Lung (tissue), 11 donors: ENCODE measurements at regions not wholly inside any gene's neighbourhood (a gene's known extent, or its start where the extent isn't known, plus 50 kb on each side); places are given as distances from the start of the nearest gene placed in this dataset.

Source experiments
- ATAC-seq: fragments of 200-7000 bp; cut with Tn5 transposase; one replicate; pipeline ENCODE4 v1.9.1; 2020; ENCODE audit warnings: moderate number of reproducible peaks; ENCODE audit not compliant: insufficient read depth, low FRiP score
- DNase-seq, 3 donors: peaks; one replicate each; pipeline ENCODE4 v3.0.0-alpha.2; 2013 to 2017
- H3K27ac ChIP-seq, 2 donors: one replicate each; pipeline ENCODE4 v1.5.1; 2013; ENCODE audit warnings: mild to moderate bottlenecking in 2 of 2, moderate library complexity in 2 of 2, control low read depth in 1 of 2, inconsistent platforms in 1 of 2, low read depth in 1 of 2, low read length in 1 of 2
- H3K27me3 ChIP-seq, 3 donors: one replicate each; pipeline ENCODE4 v1.5.1; 2013; ENCODE audit warnings: low read length in 2 of 3; ENCODE audit not compliant: control insufficient read depth in 3 of 3, insufficient read depth in 3 of 3
- H3K36me3 ChIP-seq, 4 donors: one replicate each; pipeline ENCODE4 v1.5.1; 2013; ENCODE audit warnings: low read length in 4 of 4, mild to moderate bottlenecking in 1 of 4, moderate library complexity in 1 of 4; ENCODE audit not compliant: control insufficient read depth in 4 of 4, insufficient read depth in 4 of 4
- H3K4me1 ChIP-seq, 5 donors: one replicate each; pipeline ENCODE4 v1.5.1; 2013; ENCODE audit warnings: low read length in 5 of 5, mild to moderate bottlenecking in 2 of 5, moderate library complexity in 1 of 5; ENCODE audit not compliant: control insufficient read depth in 5 of 5, insufficient read depth in 5 of 5
- H3K4me3 ChIP-seq: one replicate; pipeline ENCODE4 v1.5.1; 2013; ENCODE audit warnings: mild to moderate bottlenecking, control low read depth, moderate library complexity
- H3K9ac ChIP-seq, 2 donors: one replicate each; pipeline ENCODE4 v1.5.1; 2013; ENCODE audit warnings: low read length in 2 of 2, control low read depth in 1 of 2; ENCODE audit not compliant: insufficient read depth in 1 of 2
- H3K9me3 ChIP-seq, 4 donors: one replicate each; pipeline ENCODE4 v1.5.1; 2013; ENCODE audit warnings: low read length in 3 of 4, mild to moderate bottlenecking in 1 of 4, moderate library complexity in 1 of 4; ENCODE audit not compliant: control insufficient read depth in 4 of 4, insufficient read depth in 3 of 4
- WGBS, 2 donors: extraction: QIAGEN DNeasy Blood & Tissue Kit; methylation state at CpG; one replicate each; pipeline ENCODE4 v1.1.7; 2013; 5-methylcytosine and 5-hydroxymethylcytosine counted together
- TF ChIP-seq, protein P1 (sequence below): IDR thresholded peaks from 2 replicates; pipeline ENCODE4 v1.5.1; 2012; ENCODE audit warnings: mild to moderate bottlenecking; ENCODE audit errors: control extremely low read depth, extremely low read depth
- donor health status: control.
- donor health status: control.
- donor health status: Bipolar disorder and iron deficiency.
- donor health status: healthy.
- donor health status: DM: yes; HTN: yes; CAD: no.

- H3K36me3 ChIP-seq, result no peaks in the 10 kb centered on the region
- TF ChIP-seq, protein P1, sequence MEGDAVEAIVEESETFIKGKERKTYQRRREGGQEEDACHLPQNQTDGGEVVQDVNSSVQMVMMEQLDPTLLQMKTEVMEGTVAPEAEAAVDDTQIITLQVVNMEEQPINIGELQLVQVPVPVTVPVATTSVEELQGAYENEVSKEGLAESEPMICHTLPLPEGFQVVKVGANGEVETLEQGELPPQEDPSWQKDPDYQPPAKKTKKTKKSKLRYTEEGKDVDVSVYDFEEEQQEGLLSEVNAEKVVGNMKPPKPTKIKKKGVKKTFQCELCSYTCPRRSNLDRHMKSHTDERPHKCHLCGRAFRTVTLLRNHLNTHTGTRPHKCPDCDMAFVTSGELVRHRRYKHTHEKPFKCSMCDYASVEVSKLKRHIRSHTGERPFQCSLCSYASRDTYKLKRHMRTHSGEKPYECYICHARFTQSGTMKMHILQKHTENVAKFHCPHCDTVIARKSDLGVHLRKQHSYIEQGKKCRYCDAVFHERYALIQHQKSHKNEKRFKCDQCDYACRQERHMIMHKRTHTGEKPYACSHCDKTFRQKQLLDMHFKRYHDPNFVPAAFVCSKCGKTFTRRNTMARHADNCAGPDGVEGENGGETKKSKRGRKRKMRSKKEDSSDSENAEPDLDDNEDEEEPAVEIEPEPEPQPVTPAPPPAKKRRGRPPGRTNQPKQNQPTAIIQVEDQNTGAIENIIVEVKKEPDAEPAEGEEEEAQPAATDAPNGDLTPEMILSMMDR, result no peak
- H3K4me3 ChIP-seq, result no peak overlapping the region
- H3K9me3 ChIP-seq, result peaks cover 0 to 2% (median 0%) of the 10 kb centered on the region in 4 donors
- no peak for ATAC-seq
- H3K27ac ChIP-seq, result no peak overlapping the region
- 71 to 84% methylated on average over 15 of the region's 15 CpGs for WGBS, 2 donors
- no peak overlapping the region for H3K9ac ChIP-seq
- no peaks in the 10 kb centered on the region for H3K4me1 ChIP-seq
- no peak for DNase-seq
- H3K27me3 ChIP-seq, result no peaks in the 10 kb centered on the region
These were observed 146.1 kb upstream of the TOM1L1 start for GRCh38 chr17:54754560-54754959.

GRCh38 chr17:54760836-54761235, 139.8 kb upstream of the TOM1L1 start:
- ATAC-seq (no peak), DNase-seq (no peak)
- no peaks in the 10 kb centered on the region for H3K27me3 ChIP-seq
- no peak overlapping the region for H3K9ac ChIP-seq
- TF ChIP-seq, protein P1, result no peak
- H3K27ac ChIP-seq, result no peak overlapping the region
- H3K4me1 ChIP-seq, result no peaks in the 10 kb centered on the region
- peaks cover 0 to 2% (median 0%) of the 10 kb centered on the region in 4 donors for H3K9me3 ChIP-seq
- H3K36me3 ChIP-seq, result no peaks in the 10 kb centered on the region
- 56 to 64% methylated on average over 3 of the region's 3 CpGs for WGBS, 2 donors
- H3K4me3 ChIP-seq, result no peak overlapping the region

DNA sequence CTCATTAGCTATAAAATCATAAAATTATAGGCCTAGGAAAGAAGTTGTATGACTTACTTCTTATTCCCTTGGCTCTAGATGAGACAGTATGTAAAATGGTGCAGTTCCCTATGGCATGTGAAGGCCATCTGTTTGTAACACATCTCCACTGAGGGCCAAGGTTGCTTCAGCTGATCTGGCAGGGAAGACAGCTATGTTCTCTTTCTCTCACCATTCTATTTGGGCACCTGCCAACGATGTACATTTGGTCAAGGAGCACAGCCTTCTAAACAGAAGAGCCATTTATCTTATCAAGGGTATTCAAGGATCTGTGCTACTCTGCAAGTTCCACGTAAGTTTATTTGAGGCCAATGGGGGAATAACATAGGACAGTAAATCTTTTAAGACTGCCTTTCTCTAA, 129.8 kb upstream of the TOM1L1 start:
- Histone ChIP-seq H3K4me3 (no peak overlapping the region), H3K9ac (no peak overlapping the region), H3K36me3 (no peaks in the 10 kb centered on the region), H3K4me1 (no peaks in the 10 kb centered on the region), H3K27me3 (no peaks in the 10 kb centered on the region), H3K27ac (no peak overlapping the region), H3K9me3 (peaks cover 0 to 4% (median 0%) of the 10 kb centered on the region in 4 donors)
- 52 to 72% methylated on average over 2 of the region's 2 CpGs for WGBS, 2 donors
- DNase-seq, result no peak
- ATAC-seq, result no peak
- TF ChIP-seq, protein P1, result no peak

DNA sequence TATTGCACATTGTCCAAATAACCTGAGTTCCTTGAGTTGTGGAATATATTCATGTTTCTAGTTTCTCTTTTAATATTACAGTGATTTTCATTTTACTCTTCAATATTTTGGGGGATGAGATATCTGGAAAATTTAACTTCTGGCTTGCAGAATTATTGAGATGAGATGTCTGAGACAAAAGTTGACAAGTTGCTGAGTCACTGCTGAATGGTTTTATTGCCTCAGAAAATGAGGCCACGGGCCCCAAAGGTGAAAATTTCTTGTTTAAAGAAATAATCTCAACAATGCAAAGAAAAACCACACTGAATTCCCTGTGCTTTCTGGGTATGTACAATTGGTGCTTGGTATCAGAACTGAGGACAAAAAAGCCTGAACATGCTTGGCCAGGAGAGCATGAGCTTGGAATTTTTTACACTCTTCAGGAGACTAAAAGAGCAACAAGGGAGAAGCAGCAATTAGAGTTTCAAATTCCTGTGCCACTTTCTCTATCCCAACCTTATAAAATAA, 129.2 kb upstream of the TOM1L1 start:
- TF ChIP-seq, protein P1, result no peak

More for the DNA sequence above, 129.2 kb upstream of the TOM1L1 start:
- H3K27ac ChIP-seq, result no peak overlapping the region
- H3K36me3 ChIP-seq, result no peaks in the 10 kb centered on the region
- H3K27me3 ChIP-seq, result no peaks in the 10 kb centered on the region
- no peak overlapping the region for H3K4me3 ChIP-seq
- peaks cover 0 to 4% (median 0%) of the 10 kb centered on the region in 4 donors for H3K9me3 ChIP-seq
- H3K9ac ChIP-seq, result no peak overlapping the region
- no peaks in the 10 kb centered on the region for H3K4me1 ChIP-seq
- WGBS, 2 donors, result 38 to 50% methylated on average over 1 of the region's 1 CpG
- DNase-seq (peak in 1 of 3 donors; percentile 3), ATAC-seq (no peak)
